Transverse colon (tissue), 4 donors: ENCODE measurements at regions not wholly inside any gene's neighbourhood (a gene's known extent, or its start where the extent isn't known, plus 50 kb on each side); places are given as distances from the start of the nearest gene placed in this dataset.

Experiments used
- CTCF ChIP-seq, 5 experiments: fragments of 200-600 bp in 3 of 5; fragments of 450-650 bp in 2 of 5; sonication (generic) in 3 of 5; IDR thresholded peaks; 1 replicate in 2 of 5; 2 replicates in 3 of 5; pipeline ENCODE4 v1.5.1; 2016 to 2017; ENCODE audit warnings: antibody characterized with exemption in 5 of 5, inconsistent platforms in 3 of 5, mild to moderate bottlenecking in 2 of 5, moderate library complexity in 1 of 5
- EP300 ChIP-seq: sonication (generic); formaldehyde crosslinking; IDR thresholded peaks from one replicate; pipeline ENCODE4 v1.6.1; 2017; ENCODE audit warnings: antibody characterized with exemption, low read depth
- POLR2AphosphoS5 ChIP-seq, 3 donors: sonication (generic); formaldehyde crosslinking; IDR thresholded peaks; one replicate each; pipeline ENCODE4 v1.6.1; 2016; ENCODE audit warnings: antibody characterized with exemption in 3 of 3

GRCh38 chrX:4661771-4662170 is 948.3 kb upstream of the PRKX start:
- TF ChIP-seq CTCF (IDR thresholded peaks at IDR 0.05) (no peak), POLR2AphosphoS5 (IDR thresholded peaks at IDR 0.05) (no peak), EP300 (no peak)
